Forelimb muscle (tissue), 1 donor: ENCODE measurements at regions not wholly inside any gene's neighbourhood (a gene's known extent, or its start where the extent isn't known, plus 50 kb on each side); places are given as distances from the start of the nearest gene placed in this dataset.
"Not testable (repeated sequence)": the region's sequence is repeated elsewhere in the genome, so short reads cannot be mapped to it uniquely, and the experiment has no call there.

Experiments used
- DNase-seq: peaks from one replicate; pipeline ENCODE4 v3.0.0-alpha.2; 2013; ENCODE audit warnings: low read depth

- no peak for DNase-seq
Observed at GRCh38 chr15:79606831-79607355, 174.8 kb downstream of the MINAR1 start.

GRCh38 chr15:79608066-79608864, 176.1 kb downstream of the MINAR1 start:
- peak; percentile 43 for DNase-seq

- no peak for DNase-seq
Observed at GRCh38 chr15:79609506-79609905, 177.4 kb downstream of the MINAR1 start.

- no peak for DNase-seq
Observed at GRCh38 chr15:79610021-79610420, 177.9 kb downstream of the MINAR1 start.

- no peak for DNase-seq
Observed at GRCh38 chr15:79615754-79616153, 183.6 kb downstream of the MINAR1 start.

GRCh38 chr15:79617071-79617470, 184.9 kb downstream of the MINAR1 start:
- DNase-seq: no peak

- DNase-seq: no peak
Observed at GRCh38 chr15:79620112-79620857, 188.1 kb downstream of the MINAR1 start.

GRCh38 chr15:79621805-79622204, 189.7 kb downstream of the MINAR1 start:
- DNase-seq: not testable (repeated sequence)

- DNase-seq: no peak
Observed at GRCh38 chr15:79623488-79623887, 191.4 kb downstream of the MINAR1 start.

GRCh38 chr15:79629687-79630086, 197.6 kb downstream of the MINAR1 start:
- no peak for DNase-seq

GRCh38 chr15:79632457-79632856, 200.3 kb downstream of the MINAR1 start:
- DNase-seq: no peak

- no peak for DNase-seq
Observed at GRCh38 chr15:79635149-79635771, 203.1 kb downstream of the MINAR1 start.

GRCh38 chr15:79635897-79636561, 203.9 kb downstream of the MINAR1 start:
- DNase-seq: no peak

GRCh38 chr15:79640206-79640605, 208.1 kb downstream of the MINAR1 start:
- DNase-seq: no peak

- DNase-seq: no peak
Observed at GRCh38 chr15:79641841-79642240, 209.7 kb downstream of the MINAR1 start.

- no peak for DNase-seq
Observed at GRCh38 chr15:79643393-79643792, 211.3 kb downstream of the MINAR1 start.

GRCh38 chr15:79644091-79644490, 212.0 kb downstream of the MINAR1 start:
- DNase-seq: no peak

GRCh38 chr15:79652972-79653371, 220.8 kb downstream of the MINAR1 start:
- not testable (repeated sequence) for DNase-seq

GRCh38 chr15:79653533-79653932, 221.4 kb downstream of the MINAR1 start:
- DNase-seq: no peak

GRCh38 chr15:79656151-79657000, 224.2 kb downstream of the MINAR1 start:
- no peak for DNase-seq

- DNase-seq: no peak
Observed at GRCh38 chr15:79657722-79658121, 225.6 kb downstream of the MINAR1 start.
